NCI-H226 (cell line): ENCODE measurements at regions not wholly inside any gene's neighbourhood (a gene's known extent, or its start where the extent isn't known, plus 50 kb on each side); places are given as distances from the start of the nearest gene placed in this dataset.

ENCODE experiments used
- DNase-seq: peaks from one replicate; pipeline ENCODE4 v3.0.0-alpha.2; 2015

GRCh38 chr10:47169581-47169980 is 130.4 kb upstream of the GDF10 start:
- DNase-seq: no peak

- no peak for DNase-seq
These were observed 126.0 kb upstream of the GDF10 start for GRCh38 chr10:47173929-47174442.

- DNase-seq: no peak
These were observed 124.5 kb upstream of the GDF10 start for GRCh38 chr10:47175181-47176123.

GRCh38 chr10:47176206-47176902 is 123.6 kb upstream of the GDF10 start:
- no peak for DNase-seq

GRCh38 chr10:47176903-47177868 is 122.8 kb upstream of the GDF10 start:
- DNase-seq: no peak

GRCh38 chr10:47178537-47179290 is 121.3 kb upstream of the GDF10 start:
- DNase-seq: no peak

- no peak for DNase-seq
These were observed 120.7 kb upstream of the GDF10 start for GRCh38 chr10:47179291-47179647.

GRCh38 chr10:47181052-47181849 is 118.7 kb upstream of the GDF10 start:
- no peak for DNase-seq

- DNase-seq: no peak
These were observed 116.9 kb upstream of the GDF10 start for GRCh38 chr10:47182934-47183703.

- no peak for DNase-seq
These were observed 116.3 kb upstream of the GDF10 start for GRCh38 chr10:47183704-47184041.

GRCh38 chr10:47184273-47184672 is 115.7 kb upstream of the GDF10 start:
- no peak for DNase-seq

- no peak for DNase-seq
These were observed 115.2 kb upstream of the GDF10 start for GRCh38 chr10:47184724-47185330.

GRCh38 chr10:47186941-47187340 is 113.1 kb upstream of the GDF10 start:
- DNase-seq: no peak

GRCh38 chr10:47187592-47187991 is 112.4 kb upstream of the GDF10 start:
- DNase-seq: no peak

- DNase-seq: no peak
These were observed 111.8 kb upstream of the GDF10 start for GRCh38 chr10:47188156-47188555.

GRCh38 chr10:47189802-47190201 is 110.2 kb upstream of the GDF10 start:
- DNase-seq: no peak

- DNase-seq: no peak
These were observed 109.7 kb upstream of the GDF10 start for GRCh38 chr10:47190301-47190700.

GRCh38 chr10:47190802-47191450 is 109.1 kb upstream of the GDF10 start:
- DNase-seq: no peak

- no peak for DNase-seq
These were observed 107.7 kb upstream of the GDF10 start for GRCh38 chr10:47192273-47192672.
